ENCODE measurements at regions not wholly inside any gene's neighbourhood (a gene's known extent, or its start where the extent isn't known, plus 50 kb on each side); places are given as distances from the start of the nearest gene placed in this dataset.

- H3K27me3 ChIP-seq: no peaks in the 10 kb centered on the region
- no peaks in the 10 kb centered on the region for H3K36me3 ChIP-seq
- no peak for TF ChIP-seq CTCF (IDR thresholded peaks at IDR 0.05)
- H3K9me3 ChIP-seq: peaks cover 5% of the 10 kb centered on the region
- H3K27ac ChIP-seq: no peak overlapping the region
- ATAC-seq (no peak), DNase-seq (no peak)
- intact Hi-C loops (cut with DNase I): no loop called here
- H3K4me3 ChIP-seq: no peak overlapping the region
- no peaks in the 10 kb centered on the region for H3K4me1 ChIP-seq
Measured at GRCh38 chr3:103937094-103937493, 1429.6 kb upstream of the ALCAM start.

- intact Hi-C loops (cut with DNase I): no loop called here
- no peaks in the 10 kb centered on the region for H3K4me1 ChIP-seq
Measured at GRCh38 chr3:103947062-103947461, 1419.6 kb upstream of the ALCAM start.

GRCh38 chr3:103949693-103950092 lies 1417.0 kb upstream of the ALCAM start:
- no peaks in the 10 kb centered on the region for H3K9me3 ChIP-seq
- no peak overlapping the region for H3K27ac ChIP-seq
- H3K4me1 ChIP-seq: no peaks in the 10 kb centered on the region
- no peaks in the 10 kb centered on the region for H3K36me3 ChIP-seq
- intact Hi-C loops (cut with DNase I): no loop called here
- no peak for TF ChIP-seq CTCF (IDR thresholded peaks at IDR 0.05)
- H3K27me3 ChIP-seq: no peaks in the 10 kb centered on the region
- no peak overlapping the region for H3K4me3 ChIP-seq
- DNase-seq: no peak
- no peak for ATAC-seq

More at GRCh38 chr3:103947062-103947461, 1419.6 kb upstream of the ALCAM start:
- DNase-seq: no peak
- Histone ChIP-seq H3K27me3 (no peaks in the 10 kb centered on the region), H3K9me3 (no peaks in the 10 kb centered on the region), H3K4me3 (no peak overlapping the region), H3K36me3 (no peaks in the 10 kb centered on the region), H3K27ac (no peak overlapping the region)
- TF ChIP-seq CTCF (IDR thresholded peaks at IDR 0.05): no peak
- no peak for ATAC-seq

- ATAC-seq (no peak), DNase-seq (no peak)
- no peaks in the 10 kb centered on the region for H3K4me1 ChIP-seq
- no peak overlapping the region for H3K4me3 ChIP-seq
- intact Hi-C loops (cut with DNase I): no loop called here
- H3K27me3 ChIP-seq: no peaks in the 10 kb centered on the region
- no peaks in the 10 kb centered on the region for H3K36me3 ChIP-seq
- no peak overlapping the region for H3K27ac ChIP-seq
- no peak for TF ChIP-seq CTCF (IDR thresholded peaks at IDR 0.05)
- no peaks in the 10 kb centered on the region for H3K9me3 ChIP-seq
Measured at GRCh38 chr3:103950676-103951075, 1416.0 kb upstream of the ALCAM start.

- H3K4me3 ChIP-seq: no peak overlapping the region
- H3K27me3 ChIP-seq: no peaks in the 10 kb centered on the region
- ATAC-seq: no peak
- H3K27ac ChIP-seq: no peak overlapping the region
- no peaks in the 10 kb centered on the region for H3K36me3 ChIP-seq
- no peaks in the 10 kb centered on the region for H3K4me1 ChIP-seq
- no peak for DNase-seq
- H3K9me3 ChIP-seq: no peaks in the 10 kb centered on the region
- intact Hi-C loops (cut with DNase I): no loop called here
- TF ChIP-seq CTCF (IDR thresholded peaks at IDR 0.05): no peak
Measured at GRCh38 chr3:103953796-103954195, 1412.9 kb upstream of the ALCAM start.

- H3K4me1 ChIP-seq: no peaks in the 10 kb centered on the region
- H3K27me3 ChIP-seq: no peaks in the 10 kb centered on the region
- no peak overlapping the region for H3K4me3 ChIP-seq
- H3K9me3 ChIP-seq: no peaks in the 10 kb centered on the region
- intact Hi-C loops (cut with DNase I): no loop called here
- no peak overlapping the region for H3K27ac ChIP-seq
- ATAC-seq (no peak), DNase-seq (no peak)
- TF ChIP-seq CTCF (IDR thresholded peaks at IDR 0.05): no peak
- H3K36me3 ChIP-seq: no peaks in the 10 kb centered on the region
Measured at GRCh38 chr3:103960819-103961218, 1405.9 kb upstream of the ALCAM start.

Measured in upper lobe of right lung (tissue), 1 donor.